Neuronal stem cell (in vitro differentiated cells): ENCODE measurements at regions not wholly inside any gene's neighbourhood (a gene's known extent, or its start where the extent isn't known, plus 50 kb on each side); places are given as distances from the start of the nearest gene placed in this dataset.

Experiments used
- DNase-seq: peaks from one replicate; pipeline ENCODE4 v3.0.0-alpha.2; 2013; ENCODE audit warnings: low spot score
- H2AFZ ChIP-seq: one replicate; pipeline ENCODE4 v1.6.1; 2013; ENCODE audit warnings: mild to moderate bottlenecking, low read length, inconsistent platforms
- H2AK5ac ChIP-seq: 2 replicates; pipeline ENCODE4 v1.6.1; 2013; ENCODE audit warnings: low read depth, mild to moderate bottlenecking, inconsistent platforms, low read length, moderate library complexity, mixed read lengths
- H2BK120ac ChIP-seq: 2 replicates; pipeline ENCODE4 v1.6.1; 2013; ENCODE audit warnings: low read depth, mild to moderate bottlenecking, inconsistent platforms, low read length, moderate library complexity, mixed read lengths
- H2BK12ac ChIP-seq: one replicate; pipeline ENCODE4 v1.6.1; 2013; ENCODE audit warnings: low read length, inconsistent platforms
- H2BK15ac ChIP-seq: 2 replicates; pipeline ENCODE4 v1.6.1; 2013; ENCODE audit warnings: mild to moderate bottlenecking, low read length, inconsistent platforms, mixed read lengths
- H2BK5ac ChIP-seq: one replicate; pipeline ENCODE4 v1.6.1; 2013; ENCODE audit warnings: inconsistent platforms, mild to moderate bottlenecking, low read length, moderate library complexity
- H3K14ac ChIP-seq: one replicate; pipeline ENCODE4 v1.6.1; 2013; ENCODE audit warnings: low read length, inconsistent platforms
- H3K18ac ChIP-seq: 2 replicates; pipeline ENCODE4 v1.6.1; 2013; ENCODE audit warnings: low read length, inconsistent platforms
- H3K23ac ChIP-seq: 2 replicates; pipeline ENCODE4 v1.6.1; 2013; ENCODE audit warnings: low read depth, mild to moderate bottlenecking, mixed read lengths, low read length, inconsistent platforms; ENCODE audit not compliant: poor library complexity
- H3K27ac ChIP-seq: replicated peaks from 3 replicates; pipeline ENCODE4 v1.5.1; 2013; ENCODE audit warnings: low read length, inconsistent platforms
- H3K27me3 ChIP-seq, 3 experiments: 2 replicates each; pipeline ENCODE4 v1.6.1; 2013; ENCODE audit warnings: low read length in 3 of 3, mild to moderate bottlenecking in 2 of 3, inconsistent platforms in 1 of 3, low read depth in 1 of 3, mixed read lengths in 1 of 3, moderate library complexity in 1 of 3; ENCODE audit not compliant: control insufficient read depth in 3 of 3, insufficient read depth in 3 of 3
- H3K36me3 ChIP-seq, 2 donors: replicated peaks in 1 of 2; 2 replicates each; pipeline ENCODE4 v1.6.1; 2013; ENCODE audit warnings: low read length in 2 of 2; ENCODE audit not compliant: control insufficient read depth in 2 of 2, insufficient read depth in 2 of 2
- H3K4ac ChIP-seq: 2 replicates; pipeline ENCODE4 v1.6.1; 2013; ENCODE audit warnings: inconsistent platforms, mild to moderate bottlenecking, low read length, moderate library complexity
- H3K4me1 ChIP-seq, 2 donors: 1 replicate in 1 of 2; 2 replicates in 1 of 2; pipeline ENCODE4 v1.6.1; 2013; ENCODE audit warnings: low read length in 2 of 2, low read depth in 1 of 2; ENCODE audit not compliant: control insufficient read depth in 2 of 2, insufficient read depth in 1 of 2
- H3K4me2 ChIP-seq: one replicate; pipeline ENCODE4 v1.6.1; 2013; ENCODE audit warnings: mild to moderate bottlenecking, low read length, inconsistent platforms; ENCODE audit not compliant: insufficient read depth, poor library complexity, severe bottlenecking
- H3K4me3 ChIP-seq, 2 donors: 2 replicates each; pipeline ENCODE4 v1.5.1; 2013; ENCODE audit warnings: low read length in 2 of 2, mild to moderate bottlenecking in 2 of 2, inconsistent platforms in 1 of 2, moderate library complexity in 1 of 2
- H3K79me1 ChIP-seq: one replicate; pipeline ENCODE4 v1.6.1; 2013; ENCODE audit warnings: low read depth, mild to moderate bottlenecking, inconsistent platforms, low read length, moderate library complexity
- H3K9ac ChIP-seq: one replicate; pipeline ENCODE4 v1.6.1; 2013; ENCODE audit warnings: mild to moderate bottlenecking, low read depth, low read length, inconsistent platforms; ENCODE audit not compliant: poor library complexity
- H3K9me3 ChIP-seq, 2 donors: replicated peaks in 1 of 2; 2 replicates each; pipeline versions ENCODE3 to v1.6.1; 2013; ENCODE audit warnings: low read length in 2 of 2, mild to moderate bottlenecking in 2 of 2, inconsistent platforms in 1 of 2, low read depth in 1 of 2, mixed read lengths in 1 of 2, moderate library complexity in 1 of 2; ENCODE audit not compliant: control insufficient read depth in 2 of 2, insufficient read depth in 1 of 2
- H4K8ac ChIP-seq: one replicate; pipeline ENCODE4 v1.6.1; 2013; ENCODE audit warnings: low read depth, mild to moderate bottlenecking, inconsistent platforms, low read length, moderate library complexity
- H4K91ac ChIP-seq: one replicate; pipeline ENCODE4 v1.6.1; 2013; ENCODE audit warnings: low read length, low read depth, mild to moderate bottlenecking, inconsistent platforms; ENCODE audit not compliant: poor library complexity
- WGBS, 2 donors: extraction: QIAGEN DNeasy Blood & Tissue Kit; methylation state at CpG; one replicate each; pipeline ENCODE4 v1.1.7; 2013; ENCODE audit warnings: missing lambda C conversion rate in 2 of 2, mixed read lengths in 1 of 2; ENCODE audit not compliant: insufficient read length in 2 of 2, insufficient replicate concordance in 1 of 2; ENCODE audit errors: extremely low coverage in 2 of 2; 5-methylcytosine and 5-hydroxymethylcytosine counted together

- H2BK12ac ChIP-seq = no peak overlapping the region
- no peak overlapping the region for H3K9ac ChIP-seq
- DNase-seq = no peak
- H3K27me3 ChIP-seq = no peaks in the 10 kb centered on the region
- no peak overlapping the region for H4K8ac ChIP-seq
- no peaks in the 10 kb centered on the region for H3K79me1 ChIP-seq
- H2BK15ac ChIP-seq = no peak overlapping the region
- H3K4me2 ChIP-seq = no peak overlapping the region
- no peak overlapping the region for H2AK5ac ChIP-seq
- no peak overlapping the region for H2BK5ac ChIP-seq
- no peak overlapping the region for H3K18ac ChIP-seq
- H3K4me3 ChIP-seq = no peak overlapping the region
- H4K91ac ChIP-seq = no peak overlapping the region
- H3K23ac ChIP-seq = no peak overlapping the region
- no CpG with 5 or more reads among the region's 2 CpGs for WGBS, 2 donors
- no peaks in the 10 kb centered on the region for H3K9me3 ChIP-seq
- no peaks in the 10 kb centered on the region for H3K36me3 ChIP-seq
- no peak overlapping the region for H3K27ac ChIP-seq
- H3K4me1 ChIP-seq = no peaks in the 10 kb centered on the region
- no peak overlapping the region for H3K14ac ChIP-seq
- no peak overlapping the region for H3K4ac ChIP-seq
- H2AFZ ChIP-seq = no peak overlapping the region
- H2BK120ac ChIP-seq = no peak overlapping the region
Observed at GRCh38 chr2:139228276-139228675, 448.1 kb upstream of the NXPH2 start.

- H2BK120ac ChIP-seq = no peak overlapping the region
- WGBS, 2 donors = no CpG with 5 or more reads among the region's 2 CpGs
- no peaks in the 10 kb centered on the region for H3K36me3 ChIP-seq
- H3K4me1 ChIP-seq = no peaks in the 10 kb centered on the region
- H4K8ac ChIP-seq = no peak overlapping the region
- no peak for DNase-seq
- no peaks in the 10 kb centered on the region for H3K27me3 ChIP-seq
- no peak overlapping the region for H3K4me3 ChIP-seq
- H3K14ac ChIP-seq = no peak overlapping the region
- no peak overlapping the region for H2BK12ac ChIP-seq
- no peak overlapping the region for H3K18ac ChIP-seq
- no peak overlapping the region for H2BK15ac ChIP-seq
- no peak overlapping the region for H2AK5ac ChIP-seq
- no peak overlapping the region for H3K4me2 ChIP-seq
- H3K4ac ChIP-seq = no peak overlapping the region
- no peaks in the 10 kb centered on the region for H3K9me3 ChIP-seq
- H3K23ac ChIP-seq = no peak overlapping the region
- no peak overlapping the region for H4K91ac ChIP-seq
- H3K27ac ChIP-seq = no peak overlapping the region
- H2AFZ ChIP-seq = no peak overlapping the region
- no peaks in the 10 kb centered on the region for H3K79me1 ChIP-seq
- H2BK5ac ChIP-seq = no peak overlapping the region
- H3K9ac ChIP-seq = no peak overlapping the region
Observed at GRCh38 chr2:139225961-139226360, 445.8 kb upstream of the NXPH2 start.

- no peak overlapping the region for H2AFZ ChIP-seq
- H3K14ac ChIP-seq = no peak overlapping the region
- H3K9ac ChIP-seq = no peak overlapping the region
- no peak overlapping the region for H3K23ac ChIP-seq
- no peak overlapping the region for H2BK5ac ChIP-seq
- H3K9me3 ChIP-seq = no peaks in the 10 kb centered on the region
- no peaks in the 10 kb centered on the region for H3K27me3 ChIP-seq
- H2BK12ac ChIP-seq = no peak overlapping the region
- H3K27ac ChIP-seq = no peak overlapping the region
- H3K18ac ChIP-seq = no peak overlapping the region
- no peak overlapping the region for H4K8ac ChIP-seq
- H3K4me2 ChIP-seq = no peak overlapping the region
- H3K4ac ChIP-seq = no peak overlapping the region
- H3K4me3 ChIP-seq = no peak overlapping the region
- H2AK5ac ChIP-seq = no peak overlapping the region
- H4K91ac ChIP-seq = no peak overlapping the region
- no peaks in the 10 kb centered on the region for H3K79me1 ChIP-seq
- no peaks in the 10 kb centered on the region for H3K4me1 ChIP-seq
- no CpG with 5 or more reads among the region's 1 CpG for WGBS, 2 donors
- no peak overlapping the region for H2BK15ac ChIP-seq
- H2BK120ac ChIP-seq = no peak overlapping the region
- no peak for DNase-seq
- H3K36me3 ChIP-seq = no peaks in the 10 kb centered on the region
Observed at GRCh38 chr2:139218181-139218580, 438.0 kb upstream of the NXPH2 start.

- H3K36me3 ChIP-seq = no peaks in the 10 kb centered on the region
- no peak overlapping the region for H3K23ac ChIP-seq
Observed at GRCh38 chr2:139217641-139218040, 437.5 kb upstream of the NXPH2 start.

More at GRCh38 chr2:139217641-139218040, 437.5 kb upstream of the NXPH2 start:
- no peaks in the 10 kb centered on the region for H3K9me3 ChIP-seq
- H2BK15ac ChIP-seq = no peak overlapping the region
- no peak overlapping the region for H3K14ac ChIP-seq
- no peak overlapping the region for H3K4ac ChIP-seq
- no peak overlapping the region for H3K4me2 ChIP-seq
- no peak overlapping the region for H2AK5ac ChIP-seq
- H2AFZ ChIP-seq = no peak overlapping the region
- no peak overlapping the region for H3K4me3 ChIP-seq
- H2BK120ac ChIP-seq = no peak overlapping the region
- no CpG with 5 or more reads among the region's 3 CpGs for WGBS, 2 donors
- H4K8ac ChIP-seq = no peak overlapping the region
- DNase-seq = no peak
- no peak overlapping the region for H2BK12ac ChIP-seq
- H2BK5ac ChIP-seq = no peak overlapping the region
- no peak overlapping the region for H3K18ac ChIP-seq
- no peak overlapping the region for H4K91ac ChIP-seq
- H3K9ac ChIP-seq = no peak overlapping the region
- no peaks in the 10 kb centered on the region for H3K4me1 ChIP-seq
- H3K27me3 ChIP-seq = no peaks in the 10 kb centered on the region
- H3K79me1 ChIP-seq = no peaks in the 10 kb centered on the region
- H3K27ac ChIP-seq = no peak overlapping the region
